Lung (tissue), 11 donors: ENCODE measurements at regions not wholly inside any gene's neighbourhood (a gene's known extent, or its start where the extent isn't known, plus 50 kb on each side); places are given as distances from the start of the nearest gene placed in this dataset.
A peak's percentile ranks its signal among the peaks of the same experiment; 100 is the strongest.

Source experiments
- ATAC-seq: fragments of 200-7000 bp; cut with Tn5 transposase; one replicate; pipeline ENCODE4 v1.9.1; 2020; ENCODE audit warnings: moderate number of reproducible peaks; ENCODE audit not compliant: insufficient read depth, low FRiP score
- DNase-seq, 3 donors: peaks; one replicate each; pipeline ENCODE4 v3.0.0-alpha.2; 2013 to 2017
- H3K27ac ChIP-seq, 2 donors: one replicate each; pipeline ENCODE4 v1.5.1; 2013; ENCODE audit warnings: mild to moderate bottlenecking in 2 of 2, moderate library complexity in 2 of 2, control low read depth in 1 of 2, inconsistent platforms in 1 of 2, low read depth in 1 of 2, low read length in 1 of 2
- H3K27me3 ChIP-seq, 3 donors: one replicate each; pipeline ENCODE4 v1.5.1; 2013; ENCODE audit warnings: low read length in 2 of 3; ENCODE audit not compliant: control insufficient read depth in 3 of 3, insufficient read depth in 3 of 3
- H3K36me3 ChIP-seq, 4 donors: one replicate each; pipeline ENCODE4 v1.5.1; 2013; ENCODE audit warnings: low read length in 4 of 4, mild to moderate bottlenecking in 1 of 4, moderate library complexity in 1 of 4; ENCODE audit not compliant: control insufficient read depth in 4 of 4, insufficient read depth in 4 of 4
- H3K4me1 ChIP-seq, 5 donors: one replicate each; pipeline ENCODE4 v1.5.1; 2013; ENCODE audit warnings: low read length in 5 of 5, mild to moderate bottlenecking in 2 of 5, moderate library complexity in 1 of 5; ENCODE audit not compliant: control insufficient read depth in 5 of 5, insufficient read depth in 5 of 5
- H3K4me3 ChIP-seq: one replicate; pipeline ENCODE4 v1.5.1; 2013; ENCODE audit warnings: mild to moderate bottlenecking, control low read depth, moderate library complexity
- H3K9ac ChIP-seq, 2 donors: one replicate each; pipeline ENCODE4 v1.5.1; 2013; ENCODE audit warnings: low read length in 2 of 2, control low read depth in 1 of 2; ENCODE audit not compliant: insufficient read depth in 1 of 2
- H3K9me3 ChIP-seq, 4 donors: one replicate each; pipeline ENCODE4 v1.5.1; 2013; ENCODE audit warnings: low read length in 3 of 4, mild to moderate bottlenecking in 1 of 4, moderate library complexity in 1 of 4; ENCODE audit not compliant: control insufficient read depth in 4 of 4, insufficient read depth in 3 of 4
- CTCF ChIP-seq: IDR thresholded peaks from 2 replicates; pipeline ENCODE4 v1.5.1; 2012; ENCODE audit warnings: mild to moderate bottlenecking; ENCODE audit errors: control extremely low read depth, extremely low read depth
- WGBS, 2 donors: extraction: QIAGEN DNeasy Blood & Tissue Kit; methylation state at CpG; one replicate each; pipeline ENCODE4 v1.1.7; 2013; 5-methylcytosine and 5-hydroxymethylcytosine counted together
- donor health status: control.
- donor health status: control.
- donor health status: Bipolar disorder and iron deficiency.
- donor health status: healthy.
- donor health status: DM: yes; HTN: yes; CAD: no.

- Histone ChIP-seq H3K4me3 (no peak overlapping the region), H3K9me3 (peaks cover 0 to 8% (median 2%) of the 10 kb centered on the region in 4 donors), H3K27ac (no peak overlapping the region), H3K36me3 (no peaks in the 10 kb centered on the region), H3K27me3 (no peaks in the 10 kb centered on the region), H3K4me1 (peaks cover 0 to 3% (median 0%) of the 10 kb centered on the region in 5 donors), H3K9ac (no peak overlapping the region)
- peak in 1 of 3 donors; percentile 25 for DNase-seq
- ATAC-seq: no peak
- WGBS, 2 donors: 51 to 58% methylated on average over 2 of the region's 2 CpGs
- TF ChIP-seq CTCF: no peak
Observed at GRCh38 chr20:22744341-22745193, 160.2 kb upstream of the FOXA2 start.

- no peak overlapping the region for H3K27ac ChIP-seq
- no peaks in the 10 kb centered on the region for H3K27me3 ChIP-seq
- DNase-seq (no peak), ATAC-seq (no peak)
- H3K9me3 ChIP-seq: peaks cover 0 to 8% (median 2%) of the 10 kb centered on the region in 4 donors
- no peak overlapping the region for H3K4me3 ChIP-seq
- WGBS, 2 donors: 55 to 67% methylated on average over 1 of the region's 1 CpG
- peaks cover 0 to 3% (median 0%) of the 10 kb centered on the region in 5 donors for H3K4me1 ChIP-seq
- H3K9ac ChIP-seq: no peak overlapping the region
- TF ChIP-seq CTCF: no peak
- H3K36me3 ChIP-seq: no peaks in the 10 kb centered on the region
Observed at GRCh38 chr20:22745194-22745500, 160.8 kb upstream of the FOXA2 start.

GRCh38 chr20:22746957-22747356 is 162.6 kb upstream of the FOXA2 start:
- H3K27ac ChIP-seq: no peak overlapping the region
- H3K9ac ChIP-seq: no peak overlapping the region
- 85 to 86% methylated on average over 5 of the region's 5 CpGs for WGBS, 2 donors
- ATAC-seq (no peak), DNase-seq (no peak)
- H3K9me3 ChIP-seq: peaks cover 0 to 8% (median 2%) of the 10 kb centered on the region in 4 donors
- H3K27me3 ChIP-seq: no peaks in the 10 kb centered on the region
- H3K4me3 ChIP-seq: no peak overlapping the region
- H3K36me3 ChIP-seq: no peaks in the 10 kb centered on the region
- TF ChIP-seq CTCF: no peak
- H3K4me1 ChIP-seq: peaks cover 0 to 3% (median 0%) of the 10 kb centered on the region in 5 donors

GRCh38 chr20:22752324-22752723 is 168.0 kb upstream of the FOXA2 start:
- Histone ChIP-seq H3K9ac (no peak overlapping the region), H3K4me1 (peaks cover 0 to 2% (median 0%) of the 10 kb centered on the region in 5 donors), H3K4me3 (no peak overlapping the region), H3K36me3 (no peaks in the 10 kb centered on the region), H3K27me3 (peaks cover 0 to 3% (median 2%) of the 10 kb centered on the region in 3 donors), H3K9me3 (no peaks in the 10 kb centered on the region), H3K27ac (no peak overlapping the region)
- 96 to 98% methylated on average over 1 of the region's 1 CpG for WGBS, 2 donors
- no peak for DNase-seq
- TF ChIP-seq CTCF: no peak
- no peak for ATAC-seq
